H1 (cell line): ENCODE measurements at regions not wholly inside any gene's neighbourhood (a gene's known extent, or its start where the extent isn't known, plus 50 kb on each side); places are given as distances from the start of the nearest gene placed in this dataset.

ENCODE experiments used
- CEBPB ChIP-seq: IDR thresholded peaks from 2 replicates; pipeline ENCODE4 v1.6.1; 2012; ENCODE audit warnings: low read depth, low read length
- EP300 ChIP-seq, 2 experiments: IDR thresholded peaks; 1 replicate in 1 of 2; 2 replicates in 1 of 2; pipeline ENCODE4 v1.6.1; 2011 to 2012; ENCODE audit warnings: low read depth in 2 of 2, low read length in 2 of 2, mild to moderate bottlenecking in 2 of 2, borderline replicate concordance in 1 of 2, inconsistent platforms in 1 of 2, moderate library complexity in 1 of 2
- EZH2 ChIP-seq: fragments of 200-600 bp; sonication (generic); IDR thresholded peaks from 2 replicates; pipeline ENCODE4 v1.7.1; 2012; ENCODE audit warnings: low read depth, mild to moderate bottlenecking, moderate library complexity, low read length, inconsistent platforms; ENCODE audit not compliant: severe bottlenecking
- JUND ChIP-seq: IDR thresholded peaks from 2 replicates; pipeline ENCODE4 v1.6.1; 2011; ENCODE audit warnings: mild to moderate bottlenecking, improper control_type of control experiment, low read length
- POLR2A ChIP-seq, 2 experiments: IDR thresholded peaks; 1 replicate in 1 of 2; 2 replicates in 1 of 2; pipeline ENCODE4 v1.6.1; 2011; ENCODE audit warnings: low read depth in 2 of 2, low read length in 2 of 2, mild to moderate bottlenecking in 2 of 2; ENCODE audit errors: control extremely low read depth in 1 of 2
- SRF ChIP-seq: IDR thresholded peaks from 2 replicates; pipeline ENCODE4 v1.6.1; 2011; ENCODE audit warnings: mild to moderate bottlenecking, low read depth, low read length, moderate library complexity
- TAF1 ChIP-seq: IDR thresholded peaks from 2 replicates; pipeline ENCODE4 v1.6.1; 2011; ENCODE audit warnings: mild to moderate bottlenecking, low read depth, low read length
- TF ChIP-seq, protein P1 (sequence below), 3 experiments: IDR thresholded peaks; 1 replicate in 2 of 3; 2 replicates in 1 of 3; pipeline versions ENCODE4 v1.5.1 to v1.6.1; 2011; ENCODE audit warnings: low read length in 3 of 3, mild to moderate bottlenecking in 3 of 3, inconsistent platforms in 2 of 3, low read depth in 1 of 3, moderate library complexity in 1 of 3; ENCODE audit not compliant: insufficient read depth in 1 of 3; ENCODE audit errors: control extremely low read depth in 1 of 3
- TF ChIP-seq, protein P2 (sequence below): IDR thresholded peaks from 2 replicates; pipeline ENCODE4 v1.6.1; 2012; ENCODE audit warnings: inconsistent platforms

DNA sequence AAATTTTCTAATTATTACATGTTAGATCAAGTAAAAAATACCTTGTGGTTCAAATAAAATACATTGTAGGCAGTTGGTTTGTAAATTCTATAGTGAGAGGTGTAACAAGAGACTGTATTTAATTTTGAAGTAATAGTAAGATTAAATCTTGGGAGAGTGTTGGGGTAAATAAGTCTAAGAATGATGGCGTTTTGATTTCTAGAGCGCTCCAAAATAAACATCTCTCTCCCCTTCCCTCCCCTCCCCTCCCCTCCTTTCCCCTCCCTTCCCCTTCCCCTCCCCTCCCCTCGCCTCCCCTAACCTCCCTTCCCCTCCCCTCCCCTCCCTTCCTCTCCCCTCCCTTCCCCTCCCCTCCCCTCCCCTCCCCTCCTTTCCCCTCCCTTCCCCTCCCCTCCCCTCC is 200.6 kb upstream of the EEF2KMT start:
- TF ChIP-seq, protein P1, sequence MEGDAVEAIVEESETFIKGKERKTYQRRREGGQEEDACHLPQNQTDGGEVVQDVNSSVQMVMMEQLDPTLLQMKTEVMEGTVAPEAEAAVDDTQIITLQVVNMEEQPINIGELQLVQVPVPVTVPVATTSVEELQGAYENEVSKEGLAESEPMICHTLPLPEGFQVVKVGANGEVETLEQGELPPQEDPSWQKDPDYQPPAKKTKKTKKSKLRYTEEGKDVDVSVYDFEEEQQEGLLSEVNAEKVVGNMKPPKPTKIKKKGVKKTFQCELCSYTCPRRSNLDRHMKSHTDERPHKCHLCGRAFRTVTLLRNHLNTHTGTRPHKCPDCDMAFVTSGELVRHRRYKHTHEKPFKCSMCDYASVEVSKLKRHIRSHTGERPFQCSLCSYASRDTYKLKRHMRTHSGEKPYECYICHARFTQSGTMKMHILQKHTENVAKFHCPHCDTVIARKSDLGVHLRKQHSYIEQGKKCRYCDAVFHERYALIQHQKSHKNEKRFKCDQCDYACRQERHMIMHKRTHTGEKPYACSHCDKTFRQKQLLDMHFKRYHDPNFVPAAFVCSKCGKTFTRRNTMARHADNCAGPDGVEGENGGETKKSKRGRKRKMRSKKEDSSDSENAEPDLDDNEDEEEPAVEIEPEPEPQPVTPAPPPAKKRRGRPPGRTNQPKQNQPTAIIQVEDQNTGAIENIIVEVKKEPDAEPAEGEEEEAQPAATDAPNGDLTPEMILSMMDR (IDR thresholded peaks at IDR 0.05; ENCODE audit: control extremely low read depth in 1 of 3, insufficient read depth in 1 of 3, low read depth in 1 of 3, low read length in 3 of 3): no peak
- TF ChIP-seq, protein P2, sequence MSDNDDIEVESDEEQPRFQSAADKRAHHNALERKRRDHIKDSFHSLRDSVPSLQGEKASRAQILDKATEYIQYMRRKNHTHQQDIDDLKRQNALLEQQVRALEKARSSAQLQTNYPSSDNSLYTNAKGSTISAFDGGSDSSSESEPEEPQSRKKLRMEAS: no peak
- TF ChIP-seq SRF (no peak), EP300 (IDR thresholded peaks at IDR 0.05; ENCODE audit: borderline replicate concordance in 1 of 2, low read depth in 2 of 2, low read length in 2 of 2) (no peak), CEBPB (no peak), EZH2 (no peak), TAF1 (no peak), POLR2A (IDR thresholded peaks at IDR 0.05; ENCODE audit: control extremely low read depth in 1 of 2, low read depth in 2 of 2, low read length in 2 of 2) (no peak), JUND (no peak)
